GM21390 (cell line): ENCODE measurements at regions not wholly inside any gene's neighbourhood (a gene's known extent, or its start where the extent isn't known, plus 50 kb on each side); places are given as distances from the start of the nearest gene placed in this dataset.
"Not testable (repeated sequence)": the region's sequence is repeated elsewhere in the genome, so short reads cannot be mapped to it uniquely, and the experiment has no call there.

Source experiments
- ATAC-seq: cut with Tn5 transposase; IDR thresholded peaks from one replicate; pipeline ENCODE4 v1.9.1; 2021; ENCODE audit not compliant: unreplicated experiment

GRCh38 chr10:28387140-28387539 lies 84.3 kb upstream of the MPP7 start:
- no peak for ATAC-seq

GRCh38 chr10:28391283-28391682 lies 88.4 kb upstream of the MPP7 start:
- ATAC-seq = no peak

GRCh38 chr10:28393956-28394568 lies 91.2 kb upstream of the MPP7 start:
- peak; percentile 65 for ATAC-seq

GRCh38 chr10:28396331-28396730 lies 93.5 kb upstream of the MPP7 start:
- ATAC-seq = no peak

GRCh38 chr10:28397229-28397628 lies 94.4 kb upstream of the MPP7 start:
- no peak for ATAC-seq

- no peak for ATAC-seq
Measured at GRCh38 chr10:28400176-28400575, 97.3 kb upstream of the MPP7 start.

- ATAC-seq = no peak
Measured at GRCh38 chr10:28400681-28401080, 97.8 kb upstream of the MPP7 start.

- not testable (repeated sequence) for ATAC-seq
Measured at GRCh38 chr10:28402611-28403073, 99.8 kb upstream of the MPP7 start.

GRCh38 chr10:28403090-28403489 lies 100.2 kb upstream of the MPP7 start:
- ATAC-seq = no peak

- ATAC-seq = no peak
Measured at GRCh38 chr10:28408237-28408777, 105.4 kb upstream of the MPP7 start.

GRCh38 chr10:28410420-28411135 lies 107.7 kb upstream of the MPP7 start:
- ATAC-seq = no peak

- no peak for ATAC-seq
Measured at GRCh38 chr10:28411136-28411460, 108.2 kb upstream of the MPP7 start.

GRCh38 chr10:28411648-28412047 lies 108.8 kb upstream of the MPP7 start:
- peak; percentile 65 for ATAC-seq

- no peak for ATAC-seq
Measured at GRCh38 chr10:28418069-28418468, 114.8 kb upstream of the WAC start.

GRCh38 chr10:28425422-28425821 lies 107.5 kb upstream of the WAC start:
- ATAC-seq = no peak

GRCh38 chr10:28426392-28427159 lies 106.3 kb upstream of the WAC start:
- ATAC-seq = no peak

GRCh38 chr10:28427376-28427775 lies 105.5 kb upstream of the WAC start:
- ATAC-seq = no peak

- ATAC-seq = no peak
Measured at GRCh38 chr10:28429045-28429444, 103.9 kb upstream of the WAC start.

- ATAC-seq = no peak
Measured at GRCh38 chr10:28429573-28430216, 103.2 kb upstream of the WAC start.

GRCh38 chr10:28431139-28431538 lies 101.8 kb upstream of the WAC start:
- ATAC-seq = no peak

GRCh38 chr10:28432210-28432676 lies 100.7 kb upstream of the WAC start:
- peak; percentile 89 for ATAC-seq
